Transverse colon (tissue), 4 donors: ENCODE measurements at regions not wholly inside any gene's neighbourhood (a gene's known extent, or its start where the extent isn't known, plus 50 kb on each side); places are given as distances from the start of the nearest gene placed in this dataset.

ENCODE experiments used
- DNase-seq: peaks from one replicate; pipeline ENCODE4 v3.0.0-alpha.2; 2019
- H3K27ac ChIP-seq, 4 donors: fragments of 200-600 bp; sonication (generic); 2 replicates each; pipeline ENCODE4 v1.5.1; 2016 to 2018; ENCODE audit warnings: inconsistent platforms in 4 of 4
- H3K27me3 ChIP-seq: fragments of 200-600 bp; sonication (generic); 2 replicates; pipeline ENCODE4 v1.5.1; 2017; ENCODE audit warnings: inconsistent platforms
- H3K36me3 ChIP-seq, 4 donors: fragments of 200-600 bp; sonication (generic); 2 replicates each; pipeline ENCODE4 v1.5.1; 2017 to 2019; ENCODE audit warnings: inconsistent platforms in 4 of 4
- H3K4me1 ChIP-seq, 4 donors: fragments of 200-600 bp; sonication (generic); 2 replicates each; pipeline ENCODE4 v1.5.1; 2017 to 2020; ENCODE audit warnings: inconsistent platforms in 4 of 4
- H3K4me3 ChIP-seq, 4 donors: fragments of 200-600 bp; sonication (generic); 1 replicate in 1 of 4; 2 replicates in 3 of 4; pipeline versions ENCODE4 v1.5.1 to v1.6.1; 2017 to 2019; ENCODE audit warnings: inconsistent platforms in 4 of 4
- H3K9me3 ChIP-seq, 2 donors: fragments of 200-600 bp; sonication (generic); 2 replicates each; pipeline ENCODE4 v1.5.1; 2017 to 2019; ENCODE audit warnings: inconsistent platforms in 2 of 2
- CTCF ChIP-seq, 5 experiments: fragments of 200-600 bp in 3 of 5; fragments of 450-650 bp in 2 of 5; sonication (generic) in 3 of 5; IDR thresholded peaks; 1 replicate in 2 of 5; 2 replicates in 3 of 5; pipeline ENCODE4 v1.5.1; 2016 to 2017; ENCODE audit warnings: antibody characterized with exemption in 5 of 5, inconsistent platforms in 3 of 5, mild to moderate bottlenecking in 2 of 5, moderate library complexity in 1 of 5
- EP300 ChIP-seq: sonication (generic); formaldehyde crosslinking; IDR thresholded peaks from one replicate; pipeline ENCODE4 v1.6.1; 2017; ENCODE audit warnings: antibody characterized with exemption, low read depth
- POLR2A ChIP-seq: fragments of 450-650 bp; IDR thresholded peaks from one replicate; pipeline ENCODE4 v1.6.1; 2016; ENCODE audit warnings: antibody characterized with exemption, mild to moderate bottlenecking, moderate library complexity
- POLR2AphosphoS5 ChIP-seq, 3 donors: sonication (generic); formaldehyde crosslinking; IDR thresholded peaks; one replicate each; pipeline ENCODE4 v1.6.1; 2016; ENCODE audit warnings: antibody characterized with exemption in 3 of 3
- WGBS, 2 donors: methylation state at CpG; one replicate each; pipeline ENCODE4 v1.1.5; 2018; ENCODE audit warnings: low coverage in 1 of 2; 5-methylcytosine and 5-hydroxymethylcytosine counted together
- in situ Hi-C, 4 donors: fragments of 200-750 bp; cut with MboI; loops; one replicate each; pipeline versions ENCODE4 v1.15.0 to v1.15.1; 2017; ENCODE audit warnings: low sequenced_read_pairs in 3 of 4, low pct_ligation_motif_present in 1 of 4, low pct_unique_long_range_greater_than_20kb in 1 of 4
- intact Hi-C: fragments of 100-400 bp; cut with DNase I; formaldehyde crosslinking; loops from one replicate; pipeline ENCODE4 v1.15.1; 2023; ENCODE audit warnings: low total_unique reads

GRCh38 chr11:28757725-28758515 lies 649.7 kb downstream of the METTL15 start:
- Histone ChIP-seq H3K36me3 (no peaks in the 10 kb centered on the region), H3K4me1 (no peaks in the 10 kb centered on the region), H3K27me3 (no peaks in the 10 kb centered on the region), H3K4me3 (no peak overlapping the region), H3K27ac (no peak overlapping the region), H3K9me3 (no peaks in the 10 kb centered on the region)
- in situ Hi-C loops (no loop called here), intact Hi-C loops (no loop called here)
- no peak for DNase-seq
- WGBS, 2 donors: 68 to 79% methylated on average over 5 of the region's 5 CpGs
- TF ChIP-seq CTCF (IDR thresholded peaks at IDR 0.05) (no peak), EP300 (no peak), POLR2AphosphoS5 (IDR thresholded peaks at IDR 0.05) (no peak), POLR2A (no peak)

DNA sequence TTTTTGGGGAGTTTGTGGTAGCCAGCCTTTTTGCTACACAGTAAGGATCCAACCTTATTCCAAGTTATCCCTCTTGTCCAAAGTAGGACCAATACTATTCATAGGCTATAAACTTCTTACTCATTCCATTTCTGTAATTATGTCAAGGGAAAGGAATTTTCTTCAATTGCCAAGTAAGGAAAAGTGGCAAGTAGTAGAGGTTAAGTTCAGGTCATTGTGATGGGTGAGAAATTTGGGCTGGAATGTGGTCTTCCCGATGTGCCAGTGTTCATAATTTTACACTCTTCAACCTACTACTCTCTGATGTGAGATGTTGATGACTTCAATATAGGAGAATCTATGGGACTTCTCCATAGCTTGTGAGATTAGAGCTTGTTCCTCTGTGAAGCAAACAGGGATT lies 648.8 kb downstream of the METTL15 start:
- DNase-seq: no peak
- Histone ChIP-seq H3K36me3 (no peaks in the 10 kb centered on the region), H3K4me1 (no peaks in the 10 kb centered on the region), H3K9me3 (no peaks in the 10 kb centered on the region), H3K4me3 (no peak overlapping the region), H3K27ac (no peak overlapping the region), H3K27me3 (no peaks in the 10 kb centered on the region)
- TF ChIP-seq POLR2A (no peak), CTCF (IDR thresholded peaks at IDR 0.05) (no peak), POLR2AphosphoS5 (IDR thresholded peaks at IDR 0.05) (no peak), EP300 (no peak)
- in situ Hi-C loops: no loop called here
- intact Hi-C loops: no loop called here
- 50 to 59% methylated on average over 1 of the region's 1 CpG for WGBS, 2 donors

GRCh38 chr11:28743061-28743550 lies 634.9 kb downstream of the METTL15 start:
- Histone ChIP-seq H3K9me3 (no peaks in the 10 kb centered on the region), H3K4me1 (peaks cover 0 to 13% (median 6%) of the 10 kb centered on the region in 4 donors), H3K27ac (no peak overlapping the region), H3K27me3 (no peaks in the 10 kb centered on the region), H3K4me3 (no peak overlapping the region), H3K36me3 (no peaks in the 10 kb centered on the region)
- no peak for TF ChIP-seq CTCF (IDR thresholded peaks at IDR 0.05)
- TF ChIP-seq POLR2A: no peak
- TF ChIP-seq EP300: no peak
- TF ChIP-seq POLR2AphosphoS5 (IDR thresholded peaks at IDR 0.05): no peak
- in situ Hi-C loops (no loop called here), intact Hi-C loops (no loop called here)
- DNase-seq: no peak

DNA sequence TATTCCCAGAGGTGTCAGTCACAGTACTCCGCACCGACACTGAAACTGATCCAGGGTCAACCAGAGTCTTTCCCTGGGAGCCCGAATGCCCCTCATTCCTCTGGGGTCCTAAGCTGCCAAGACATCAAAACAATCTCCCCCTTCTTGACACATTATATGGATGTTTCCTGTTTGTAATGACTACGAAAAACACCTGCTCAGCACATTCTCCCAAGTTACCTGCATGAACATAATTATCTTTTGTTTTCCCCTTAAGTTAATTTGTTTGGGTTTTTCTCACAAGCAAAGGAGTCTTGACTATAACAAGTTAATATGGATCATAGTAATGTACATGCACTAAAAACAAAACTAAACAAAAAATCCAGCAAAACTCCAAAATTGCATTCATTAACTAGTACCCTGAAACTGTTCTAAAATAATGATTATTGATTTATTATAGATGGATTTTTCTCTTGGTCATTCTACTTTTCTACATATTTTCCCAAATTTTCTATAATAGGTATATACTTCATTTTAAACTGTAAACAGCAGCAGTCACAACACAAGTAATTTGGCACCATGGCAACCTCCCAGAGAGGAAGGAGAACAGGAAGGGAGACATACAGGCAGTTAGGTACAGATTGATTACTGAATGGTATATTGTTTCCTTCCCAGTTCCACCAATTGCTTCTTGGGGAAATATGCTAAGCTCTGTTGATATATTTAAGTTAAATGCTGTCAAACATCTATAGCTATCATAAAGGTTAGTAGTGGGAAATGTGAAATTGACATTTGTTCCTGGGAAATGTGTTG lies 631.5 kb downstream of the METTL15 start:
- in situ Hi-C loops: no loop called here
- WGBS, 2 donors: 63 to 78% methylated on average over 4 of the region's 4 CpGs

More for the DNA sequence above, 631.5 kb downstream of the METTL15 start:
- TF ChIP-seq POLR2A (no peak), POLR2AphosphoS5 (IDR thresholded peaks at IDR 0.05) (no peak), EP300 (no peak), CTCF (IDR thresholded peaks at IDR 0.05) (no peak)
- no peak for DNase-seq
- Histone ChIP-seq H3K27ac (no peak overlapping the region), H3K27me3 (no peaks in the 10 kb centered on the region), H3K9me3 (no peaks in the 10 kb centered on the region), H3K4me3 (no peak overlapping the region), H3K36me3 (no peaks in the 10 kb centered on the region), H3K4me1 (no peaks in the 10 kb centered on the region)
- intact Hi-C loops: no loop called here
